NB4 (cell line): ENCODE measurements at regions not wholly inside any gene's neighbourhood (a gene's known extent, or its start where the extent isn't known, plus 50 kb on each side); places are given as distances from the start of the nearest gene placed in this dataset.

ENCODE experiments used
- DNase-seq: peaks from one replicate; pipeline ENCODE4 v3.0.0; 2010; ENCODE audit warnings: low read depth
- H3K4me3 ChIP-seq: one replicate; pipeline ENCODE4 v1.5.1; 2011; ENCODE audit warnings: mild to moderate bottlenecking, low read depth, low read length, moderate library complexity
- MAX ChIP-seq: IDR thresholded peaks from 2 replicates; pipeline ENCODE4 v1.6.1; 2011; ENCODE audit warnings: low read depth, low read length
- MYC ChIP-seq: IDR thresholded peaks from 2 replicates; pipeline ENCODE4 v1.6.1; 2011; ENCODE audit warnings: low read depth, low read length
- POLR2A ChIP-seq: IDR thresholded peaks from 2 replicates; pipeline ENCODE4 v1.6.1; 2011; ENCODE audit warnings: mild to moderate bottlenecking; ENCODE audit not compliant: insufficient read length; ENCODE audit errors: extremely low read depth
- TF ChIP-seq, protein P1 (sequence below): IDR thresholded peaks from one replicate; pipeline ENCODE4 v1.5.1; 2012; ENCODE audit warnings: low read depth, low read length

DNA sequence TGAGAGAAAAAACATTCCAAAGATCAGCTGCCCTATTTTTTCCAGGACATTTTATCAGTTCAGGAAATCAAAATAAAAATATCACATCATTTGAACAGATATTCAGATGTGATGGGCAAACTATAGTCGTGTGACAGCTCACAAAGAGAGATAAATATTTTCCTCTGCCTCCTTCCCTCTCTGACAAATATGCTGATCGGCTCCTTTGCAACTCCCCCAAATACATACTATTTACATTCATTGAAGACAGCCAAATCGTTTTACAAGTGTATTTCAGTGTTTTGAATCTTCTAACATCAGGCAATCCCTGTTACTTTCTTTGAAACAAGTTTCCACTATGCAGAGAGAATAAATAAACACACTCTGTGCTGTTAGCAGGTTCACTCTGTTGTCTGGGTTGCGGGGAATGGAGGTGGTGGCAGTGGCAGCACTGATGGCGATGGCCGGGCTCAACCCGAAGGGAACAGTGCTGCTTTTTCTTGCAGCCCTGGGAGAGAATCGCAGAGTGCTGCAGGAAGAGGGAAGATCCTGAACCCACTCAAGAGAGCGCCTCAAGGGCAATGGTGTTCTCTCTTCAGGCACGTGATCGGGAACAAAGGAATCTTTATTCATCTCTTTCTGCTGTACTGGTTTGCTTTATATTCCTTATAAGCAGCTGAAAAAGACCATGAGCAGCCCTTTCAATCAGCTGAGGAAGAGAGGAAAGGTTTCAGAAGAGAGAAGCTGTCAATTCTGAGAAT is 142.5 kb downstream of the PHLDA1 start:
- no peak for TF ChIP-seq MYC
- TF ChIP-seq POLR2A, result no peak
- TF ChIP-seq MAX, result no peak
- TF ChIP-seq, protein P1, sequence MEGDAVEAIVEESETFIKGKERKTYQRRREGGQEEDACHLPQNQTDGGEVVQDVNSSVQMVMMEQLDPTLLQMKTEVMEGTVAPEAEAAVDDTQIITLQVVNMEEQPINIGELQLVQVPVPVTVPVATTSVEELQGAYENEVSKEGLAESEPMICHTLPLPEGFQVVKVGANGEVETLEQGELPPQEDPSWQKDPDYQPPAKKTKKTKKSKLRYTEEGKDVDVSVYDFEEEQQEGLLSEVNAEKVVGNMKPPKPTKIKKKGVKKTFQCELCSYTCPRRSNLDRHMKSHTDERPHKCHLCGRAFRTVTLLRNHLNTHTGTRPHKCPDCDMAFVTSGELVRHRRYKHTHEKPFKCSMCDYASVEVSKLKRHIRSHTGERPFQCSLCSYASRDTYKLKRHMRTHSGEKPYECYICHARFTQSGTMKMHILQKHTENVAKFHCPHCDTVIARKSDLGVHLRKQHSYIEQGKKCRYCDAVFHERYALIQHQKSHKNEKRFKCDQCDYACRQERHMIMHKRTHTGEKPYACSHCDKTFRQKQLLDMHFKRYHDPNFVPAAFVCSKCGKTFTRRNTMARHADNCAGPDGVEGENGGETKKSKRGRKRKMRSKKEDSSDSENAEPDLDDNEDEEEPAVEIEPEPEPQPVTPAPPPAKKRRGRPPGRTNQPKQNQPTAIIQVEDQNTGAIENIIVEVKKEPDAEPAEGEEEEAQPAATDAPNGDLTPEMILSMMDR, result no peak
- no peak for DNase-seq
- no peak overlapping the region for H3K4me3 ChIP-seq

DNA sequence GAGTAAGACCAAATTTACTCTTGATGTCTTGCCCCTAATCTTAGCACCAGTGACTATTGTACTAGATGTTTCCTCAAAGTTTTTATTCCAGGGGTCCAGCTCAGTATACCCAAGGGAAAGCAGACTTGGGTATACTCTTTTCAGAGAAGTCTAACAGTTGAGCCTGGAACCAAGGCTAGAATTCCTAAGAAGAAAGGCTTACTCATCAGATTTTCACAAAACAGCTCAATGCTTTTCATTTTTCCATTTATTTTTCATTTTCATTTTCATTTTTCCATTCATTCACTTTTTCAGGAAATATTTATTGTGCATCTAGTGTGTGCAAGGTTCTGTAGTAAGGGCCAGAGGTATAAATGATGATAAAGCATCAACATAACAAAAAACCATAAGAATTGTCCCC is 143.2 kb downstream of the PHLDA1 start:
- TF ChIP-seq, protein P1, result no peak
- TF ChIP-seq MYC (no peak), POLR2A (no peak), MAX (no peak)
- DNase-seq, result no peak
- no peak overlapping the region for H3K4me3 ChIP-seq

- TF ChIP-seq, protein P1, result no peak
- H3K4me3 ChIP-seq, result no peak overlapping the region
- no peak for DNase-seq
Observed at GRCh38 chr12:75887979-75888378, 143.6 kb downstream of the PHLDA1 start.

GRCh38 chr12:75884465-75884985 is 147.1 kb downstream of the PHLDA1 start:
- DNase-seq, result no peak
- H3K4me3 ChIP-seq, result no peak overlapping the region
- TF ChIP-seq MYC (no peak), MAX (no peak), POLR2A (no peak)
- TF ChIP-seq, protein P1, result no peak

DNA sequence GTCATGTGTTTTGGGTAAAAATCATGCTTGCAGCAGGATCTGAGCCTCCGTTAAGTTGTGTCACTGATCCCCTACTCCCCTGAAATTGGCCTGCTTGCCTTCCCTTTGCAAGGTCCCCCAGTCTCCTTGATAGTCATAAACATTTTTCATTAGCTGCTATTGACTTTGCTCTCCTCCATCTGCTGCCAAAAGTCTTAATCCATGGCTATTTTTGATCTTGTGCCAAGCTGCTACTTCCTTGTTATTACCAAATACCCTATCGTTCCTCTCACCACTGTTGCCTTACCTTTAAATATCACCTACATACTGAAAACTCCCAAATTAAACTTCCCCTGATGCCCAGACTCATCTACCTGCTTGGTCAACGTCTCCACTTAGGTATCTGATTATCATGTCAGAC is 148.3 kb downstream of the PHLDA1 start:
- no peak for DNase-seq
- TF ChIP-seq MAX, result no peak
- no peak for TF ChIP-seq MYC
- TF ChIP-seq, protein P1, result no peak
- no peak for TF ChIP-seq POLR2A
- H3K4me3 ChIP-seq, result no peak overlapping the region

DNA sequence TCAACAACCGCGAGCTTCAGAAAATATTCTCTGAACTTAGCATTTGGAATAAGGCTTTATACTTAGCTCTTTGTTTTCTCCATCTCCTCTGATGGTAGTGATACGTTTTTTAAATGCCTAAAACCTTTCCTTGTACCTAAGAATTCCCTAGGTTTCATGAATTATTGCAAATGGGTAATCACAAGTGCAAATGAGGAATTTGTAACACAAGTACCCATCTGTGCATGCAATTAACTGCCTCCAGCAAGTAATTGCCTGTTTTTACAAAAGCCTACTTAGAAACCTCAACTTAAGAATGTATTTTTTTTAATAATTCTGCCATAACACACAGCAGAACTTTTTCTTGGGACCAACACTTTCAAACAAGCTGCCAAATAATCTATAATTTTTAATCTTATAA is 149.2 kb downstream of the PHLDA1 start:
- no peak for TF ChIP-seq MYC
- H3K4me3 ChIP-seq, result no peak overlapping the region
- no peak for DNase-seq
